OCI-LY7 (cell line): ENCODE measurements at regions not wholly inside any gene's neighbourhood (a gene's known extent, or its start where the extent isn't known, plus 50 kb on each side); places are given as distances from the start of the nearest gene placed in this dataset.

ENCODE experiments used
- EZH2phosphoT487 ChIP-seq: fragments of 200-600 bp; sonication (generic); IDR thresholded peaks from 2 replicates; pipeline ENCODE4 v1.6.1; 2018; ENCODE audit warnings: low read depth, borderline replicate concordance, mild to moderate bottlenecking, mixed run types, antibody characterized with exemption, low read length, moderate library complexity, mixed read lengths
- TF ChIP-seq, protein P1 (sequence below): fragments of 200-600 bp; sonication (generic); conservative IDR thresholded peaks from 2 replicates; pipeline ENCODE4 v1.5.1; 2014; ENCODE audit warnings: mild to moderate bottlenecking, antibody characterized with exemption, low read length, moderate library complexity, mixed read lengths

GRCh38 chr7:53101026-53101425, 65.6 kb downstream of the POM121L12 start:
- TF ChIP-seq, protein P1, sequence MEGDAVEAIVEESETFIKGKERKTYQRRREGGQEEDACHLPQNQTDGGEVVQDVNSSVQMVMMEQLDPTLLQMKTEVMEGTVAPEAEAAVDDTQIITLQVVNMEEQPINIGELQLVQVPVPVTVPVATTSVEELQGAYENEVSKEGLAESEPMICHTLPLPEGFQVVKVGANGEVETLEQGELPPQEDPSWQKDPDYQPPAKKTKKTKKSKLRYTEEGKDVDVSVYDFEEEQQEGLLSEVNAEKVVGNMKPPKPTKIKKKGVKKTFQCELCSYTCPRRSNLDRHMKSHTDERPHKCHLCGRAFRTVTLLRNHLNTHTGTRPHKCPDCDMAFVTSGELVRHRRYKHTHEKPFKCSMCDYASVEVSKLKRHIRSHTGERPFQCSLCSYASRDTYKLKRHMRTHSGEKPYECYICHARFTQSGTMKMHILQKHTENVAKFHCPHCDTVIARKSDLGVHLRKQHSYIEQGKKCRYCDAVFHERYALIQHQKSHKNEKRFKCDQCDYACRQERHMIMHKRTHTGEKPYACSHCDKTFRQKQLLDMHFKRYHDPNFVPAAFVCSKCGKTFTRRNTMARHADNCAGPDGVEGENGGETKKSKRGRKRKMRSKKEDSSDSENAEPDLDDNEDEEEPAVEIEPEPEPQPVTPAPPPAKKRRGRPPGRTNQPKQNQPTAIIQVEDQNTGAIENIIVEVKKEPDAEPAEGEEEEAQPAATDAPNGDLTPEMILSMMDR: no peak
- TF ChIP-seq EZH2phosphoT487: no peak
